ENCODE measurements at regions not wholly inside any gene's neighbourhood (a gene's known extent, or its start where the extent isn't known, plus 50 kb on each side); places are given as distances from the start of the nearest gene placed in this dataset.

- in situ Hi-C loops (cut with MboI; ENCODE audit: low pct_ligation_motif_present in 1 of 4, low pct_unique_long_range_greater_than_20kb in 1 of 4, low sequenced_read_pairs in 3 of 4) (no loop called here), intact Hi-C loops (cut with DNase I; ENCODE audit: low total_unique reads) (no loop called here)
- no peak overlapping the region for H3K4me3 ChIP-seq
- H3K36me3 ChIP-seq = no peaks in the 10 kb centered on the region
- H3K4me1 ChIP-seq = peaks cover 0 to 3% (median 1%) of the 10 kb centered on the region in 4 donors
- no peak overlapping the region for H3K27ac ChIP-seq
- H3K27me3 ChIP-seq = no peaks in the 10 kb centered on the region
- no peak for DNase-seq
- WGBS, 2 donors (ENCODE audit: low coverage in 1 of 2) = 97 to 100% methylated on average over 3 to 4 of the region's 4 CpGs
- TF ChIP-seq POLR2A (IDR thresholded peaks at IDR 0.05) (no peak), EP300 (IDR thresholded peaks at IDR 0.05; ENCODE audit: low read depth) (no peak), POLR2AphosphoS5 (IDR thresholded peaks at IDR 0.05) (no peak), CTCF (IDR thresholded peaks at IDR 0.05) (no peak)
- no peaks in the 10 kb centered on the region for H3K9me3 ChIP-seq
These were observed 142.4 kb downstream of the HSD17B3 start for GRCh38 chr9:96159596-96159995.

GRCh38 chr9:96158909-96159575, 142.9 kb downstream of the HSD17B3 start:
- 66 to 79% methylated on average over 4 to 9 of the region's 9 CpGs for WGBS, 2 donors (ENCODE audit: low coverage in 1 of 2)
- no peak for TF ChIP-seq CTCF (IDR thresholded peaks at IDR 0.05)
- TF ChIP-seq EP300 (IDR thresholded peaks at IDR 0.05; ENCODE audit: low read depth) = no peak
- TF ChIP-seq POLR2A (IDR thresholded peaks at IDR 0.05) = no peak
- TF ChIP-seq POLR2AphosphoS5 (IDR thresholded peaks at IDR 0.05) = no peak
- Histone ChIP-seq H3K27ac (no peak overlapping the region), H3K9me3 (no peaks in the 10 kb centered on the region), H3K4me1 (peaks cover 0 to 3% (median 1%) of the 10 kb centered on the region in 4 donors), H3K4me3 (no peak overlapping the region), H3K27me3 (no peaks in the 10 kb centered on the region), H3K36me3 (no peaks in the 10 kb centered on the region)
- in situ Hi-C loops (cut with MboI; ENCODE audit: low pct_ligation_motif_present in 1 of 4, low pct_unique_long_range_greater_than_20kb in 1 of 4, low sequenced_read_pairs in 3 of 4) (no loop called here), intact Hi-C loops (cut with DNase I; ENCODE audit: low total_unique reads) (no loop called here)
- DNase-seq = no peak

GRCh38 chr9:96158147-96158546, 143.8 kb downstream of the HSD17B3 start:
- Histone ChIP-seq H3K27me3 (no peaks in the 10 kb centered on the region), H3K36me3 (no peaks in the 10 kb centered on the region), H3K9me3 (no peaks in the 10 kb centered on the region), H3K27ac (no peak overlapping the region), H3K4me3 (no peak overlapping the region), H3K4me1 (peaks cover 0 to 3% (median 1%) of the 10 kb centered on the region in 4 donors)
- in situ Hi-C loops (cut with MboI; ENCODE audit: low pct_ligation_motif_present in 1 of 4, low pct_unique_long_range_greater_than_20kb in 1 of 4, low sequenced_read_pairs in 3 of 4) = no loop called here
- intact Hi-C loops (cut with DNase I; ENCODE audit: low total_unique reads) = no loop called here
- TF ChIP-seq CTCF (IDR thresholded peaks at IDR 0.05) = no peak
- no peak for TF ChIP-seq POLR2A (IDR thresholded peaks at IDR 0.05)
- no peak for TF ChIP-seq EP300 (IDR thresholded peaks at IDR 0.05; ENCODE audit: low read depth)
- TF ChIP-seq POLR2AphosphoS5 (IDR thresholded peaks at IDR 0.05) = no peak
- WGBS, 2 donors (ENCODE audit: low coverage in 1 of 2) = 90% methylated on average over 8 of the region's 8 CpGs; no CpG with 5 or more reads in 1 of the 2 donors
- no peak for DNase-seq

GRCh38 chr9:96157675-96158074, 144.3 kb downstream of the HSD17B3 start:
- peaks cover 0 to 3% (median 1%) of the 10 kb centered on the region in 4 donors for H3K4me1 ChIP-seq
- intact Hi-C loops (cut with DNase I; ENCODE audit: low total_unique reads) (no loop called here), in situ Hi-C loops (cut with MboI; ENCODE audit: low pct_ligation_motif_present in 1 of 4, low pct_unique_long_range_greater_than_20kb in 1 of 4, low sequenced_read_pairs in 3 of 4) (no loop called here)
- H3K27ac ChIP-seq = no peak overlapping the region
- H3K27me3 ChIP-seq = no peaks in the 10 kb centered on the region
- TF ChIP-seq POLR2A (IDR thresholded peaks at IDR 0.05) = no peak
- no peak for TF ChIP-seq EP300 (IDR thresholded peaks at IDR 0.05; ENCODE audit: low read depth)
- no peak for TF ChIP-seq CTCF (IDR thresholded peaks at IDR 0.05)
- no peak for TF ChIP-seq POLR2AphosphoS5 (IDR thresholded peaks at IDR 0.05)
- H3K4me3 ChIP-seq = no peak overlapping the region
- WGBS, 2 donors (ENCODE audit: low coverage in 1 of 2) = 57% methylated on average over 1 of the region's 1 CpG; no CpG with 5 or more reads in 1 of the 2 donors
- DNase-seq = no peak
- H3K9me3 ChIP-seq = no peaks in the 10 kb centered on the region
- H3K36me3 ChIP-seq = no peaks in the 10 kb centered on the region
